GM19397 (cell line): ENCODE measurements at regions not wholly inside any gene's neighbourhood (a gene's known extent, or its start where the extent isn't known, plus 50 kb on each side); places are given as distances from the start of the nearest gene placed in this dataset.
"Not testable (repeated sequence)": the region's sequence is repeated elsewhere in the genome, so short reads cannot be mapped to it uniquely, and the experiment has no call there.

ENCODE experiments used
- ATAC-seq: cut with Tn5 transposase; IDR thresholded peaks from one replicate; pipeline ENCODE4 v1.9.1; 2021; ENCODE audit warnings: mild to moderate bottlenecking, moderate library complexity; ENCODE audit not compliant: unreplicated experiment

DNA sequence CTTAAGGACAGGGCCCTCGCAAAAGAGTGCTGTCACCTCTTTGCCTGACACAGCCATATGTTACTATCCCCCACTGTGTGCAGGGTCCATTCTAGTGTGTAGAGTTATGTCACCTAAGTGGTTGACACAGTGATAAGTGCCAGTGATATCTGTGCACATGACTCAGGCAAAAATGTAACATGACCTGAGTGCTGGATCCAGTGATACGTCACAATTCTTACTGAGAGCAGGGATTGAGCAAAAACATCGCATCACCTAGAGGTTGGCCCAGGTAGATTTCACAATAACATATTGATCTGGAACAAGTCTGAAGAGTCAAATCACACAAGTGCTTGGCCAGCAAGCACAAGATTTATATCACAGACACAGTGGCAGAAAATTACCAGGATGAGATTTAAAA is 100.5 kb upstream of the BPY2B start:
- not testable (repeated sequence) for ATAC-seq

DNA sequence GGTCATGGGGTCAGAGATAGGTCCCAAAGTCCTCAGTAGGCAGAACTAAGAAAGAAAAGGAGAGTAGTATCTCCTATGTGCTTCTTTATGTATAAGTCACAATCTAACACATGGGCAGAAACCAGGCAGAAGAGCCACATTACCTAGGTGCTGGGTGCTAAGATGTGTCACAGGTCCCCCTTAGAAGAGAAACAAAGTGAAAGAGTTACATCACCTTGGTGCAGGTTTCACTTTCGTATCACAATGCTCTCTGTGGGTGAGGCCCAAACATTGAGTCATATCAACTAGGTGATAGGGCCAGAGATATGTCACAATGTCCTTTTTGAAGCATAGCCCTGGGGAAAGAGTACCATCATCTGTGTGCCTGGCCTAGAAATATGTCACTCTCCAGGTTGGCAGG is 96.1 kb upstream of the BPY2B start:
- ATAC-seq = peak; percentile 92

DNA sequence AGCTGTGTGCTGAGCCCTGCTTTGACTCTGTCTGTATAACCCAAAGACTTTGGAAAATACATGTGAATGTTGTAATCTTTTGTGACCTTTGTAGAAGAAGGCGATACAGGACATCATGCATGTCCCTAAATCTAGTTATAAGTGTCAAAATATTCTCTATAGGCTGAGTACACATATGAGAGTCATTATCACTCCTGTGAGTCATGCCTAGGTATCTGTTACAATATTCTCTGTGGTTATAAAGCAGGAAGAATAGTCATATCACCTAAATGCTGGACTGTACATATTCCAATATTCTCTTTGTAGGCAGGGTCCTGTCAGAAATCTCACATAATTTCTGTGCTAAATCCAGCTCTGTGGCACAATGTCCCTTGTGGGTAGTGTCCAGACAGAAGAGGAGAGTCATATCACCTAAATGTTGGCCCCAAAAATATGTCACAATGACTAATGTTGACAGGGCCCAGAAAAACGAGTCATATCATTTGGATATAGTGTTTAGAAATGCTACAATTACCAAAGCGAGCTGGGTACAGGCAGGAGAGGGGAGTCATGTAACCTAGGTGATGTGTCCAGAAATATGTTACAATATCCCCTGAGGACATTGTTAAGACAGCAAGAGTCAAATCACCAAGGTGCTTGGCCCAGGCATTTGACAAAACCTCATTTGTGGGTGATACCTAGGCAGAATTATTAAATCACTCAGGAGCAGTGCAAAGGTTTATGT is 80.4 kb upstream of the BPY2B start:
- not testable (repeated sequence) for ATAC-seq

DNA sequence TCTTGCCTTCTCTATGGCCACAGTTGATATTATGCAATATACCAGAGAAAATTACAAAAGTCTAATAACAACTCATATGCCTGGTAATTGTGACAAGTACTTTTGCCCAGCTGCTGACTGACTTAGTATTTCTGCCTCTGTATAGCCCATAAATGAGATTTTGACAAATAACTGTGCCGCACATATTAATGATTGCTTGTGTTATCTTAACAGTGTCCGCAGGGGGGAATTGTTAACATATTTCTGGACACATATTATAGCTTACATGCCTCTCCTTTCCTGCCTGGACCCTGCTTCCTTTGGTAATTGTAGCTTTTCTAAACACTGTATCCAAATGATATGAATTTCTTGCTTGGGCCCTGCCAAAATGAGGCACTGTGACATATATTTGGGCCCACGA is 69.0 kb upstream of the BPY2B start:
- ATAC-seq = not testable (repeated sequence)

DNA sequence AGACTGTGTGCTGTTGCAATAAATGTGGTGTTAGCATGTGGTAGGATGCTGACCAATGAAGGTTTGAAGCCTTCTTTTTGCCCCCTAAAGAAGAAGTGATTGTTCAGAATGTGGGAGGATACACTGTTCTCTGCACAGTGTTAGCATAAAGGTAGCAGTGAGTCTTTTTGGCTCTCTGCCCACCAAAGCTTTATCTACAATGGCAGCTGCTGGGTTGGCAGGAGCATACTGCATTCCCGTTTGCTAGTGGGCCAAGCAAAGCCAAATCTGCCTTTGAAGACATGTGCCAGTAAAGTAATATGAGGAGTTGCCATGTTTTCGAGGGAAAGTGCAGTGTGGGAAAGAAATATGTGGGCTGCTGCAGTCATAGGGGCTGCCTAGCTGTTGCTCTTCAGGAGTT is 56.4 kb upstream of the BPY2B start:
- not testable (repeated sequence) for ATAC-seq
